Activated T-cell treated with anti-CD3 and anti-CD28 coated beads for 48 hours (primary cell): ENCODE measurements at regions not wholly inside any gene's neighbourhood (a gene's known extent, or its start where the extent isn't known, plus 50 kb on each side); places are given as distances from the start of the nearest gene placed in this dataset.
"Not testable (repeated sequence)": the region's sequence is repeated elsewhere in the genome, so short reads cannot be mapped to it uniquely, and the experiment has no call there.

Experiments used
- DNase-seq: peaks from one replicate; pipeline ENCODE4 v3.0.0-alpha.2; 2020; ENCODE audit warnings: low read depth

- no peak for DNase-seq
Observed at GRCh38 chr7:114364151-114364550, 50.5 kb upstream of the FOXP2 start.

DNA sequence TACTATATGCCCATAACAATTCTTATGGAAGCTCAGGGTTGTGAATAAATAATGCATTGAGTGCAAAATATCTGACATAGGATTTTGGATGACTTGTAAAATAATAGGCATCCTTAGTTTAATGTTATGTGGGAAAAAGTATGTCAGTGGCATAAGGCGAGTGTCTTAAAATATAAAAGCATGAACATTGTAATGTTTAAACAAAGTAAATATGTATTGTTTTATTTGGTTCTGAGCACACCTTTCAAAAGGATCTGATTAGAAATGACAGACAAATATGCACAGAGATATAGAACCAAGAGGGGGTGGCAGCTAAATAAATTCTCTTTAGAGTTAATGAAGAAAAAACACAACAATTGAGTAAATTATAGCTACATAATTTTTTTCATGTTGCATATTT, 51.3 kb upstream of the FOXP2 start:
- DNase-seq: no peak

- DNase-seq: no peak
Observed at GRCh38 chr7:114358911-114359310, 55.7 kb upstream of the FOXP2 start.

DNA sequence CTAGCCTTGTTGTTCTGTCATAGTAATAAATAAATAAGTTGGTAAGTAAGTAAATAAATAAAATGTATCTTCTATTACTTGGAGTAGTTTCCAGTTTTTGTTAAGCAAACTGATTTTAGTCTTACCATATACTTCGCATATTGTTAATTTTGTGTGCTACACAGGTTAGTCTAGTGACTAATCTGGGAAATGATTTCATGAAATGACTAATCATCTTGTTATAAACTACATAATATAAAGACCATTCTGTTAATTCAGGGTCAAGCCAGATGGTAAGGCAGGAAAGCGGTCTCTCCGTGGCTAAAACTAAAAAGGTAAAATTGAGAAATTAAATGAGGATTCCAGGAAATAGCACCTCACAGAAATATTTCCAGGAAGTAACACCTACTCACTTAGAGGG, 58.5 kb upstream of the FOXP2 start:
- DNase-seq: no peak

DNA sequence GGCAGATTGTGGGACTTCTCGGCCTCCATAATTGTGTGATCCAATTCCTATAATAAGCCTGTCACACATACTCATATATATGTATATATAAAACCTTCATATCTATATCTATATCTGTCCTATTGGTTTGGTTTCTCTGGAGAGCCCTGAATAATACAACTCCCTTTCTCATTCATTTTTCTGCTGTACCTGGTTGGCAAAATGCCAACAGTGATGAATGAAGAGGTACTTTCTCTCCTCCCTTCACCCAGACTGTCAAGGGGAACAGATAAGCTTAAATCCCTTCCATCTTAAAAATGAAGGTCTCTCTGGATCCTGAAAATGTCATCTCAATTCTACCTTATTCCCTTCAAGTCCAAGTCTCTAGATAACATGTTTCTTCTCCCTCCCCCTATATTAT, 60.3 kb upstream of the FOXP2 start:
- no peak for DNase-seq

DNA sequence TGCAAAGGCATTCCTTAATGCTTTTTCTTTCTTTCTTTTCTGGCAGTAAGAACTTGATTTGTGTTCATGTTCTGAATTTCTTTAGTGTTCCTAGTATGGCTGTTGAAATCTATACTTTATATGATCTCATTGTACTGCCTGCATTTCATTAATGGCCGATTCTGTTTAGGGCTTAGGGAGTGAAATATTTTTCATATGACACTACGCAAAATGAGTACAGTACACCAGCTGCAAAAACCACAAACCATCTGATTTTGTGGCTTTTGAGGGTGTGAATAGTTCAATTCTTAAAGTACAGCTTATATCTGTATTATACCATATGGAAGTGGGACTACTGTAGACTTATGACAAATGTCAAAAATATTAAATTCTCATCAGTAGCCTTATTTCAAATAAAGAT, 69.1 kb upstream of the FOXP2 start:
- no peak for DNase-seq

- no peak for DNase-seq
Observed at GRCh38 chr7:114343949-114344708, 70.5 kb upstream of the FOXP2 start.

DNA sequence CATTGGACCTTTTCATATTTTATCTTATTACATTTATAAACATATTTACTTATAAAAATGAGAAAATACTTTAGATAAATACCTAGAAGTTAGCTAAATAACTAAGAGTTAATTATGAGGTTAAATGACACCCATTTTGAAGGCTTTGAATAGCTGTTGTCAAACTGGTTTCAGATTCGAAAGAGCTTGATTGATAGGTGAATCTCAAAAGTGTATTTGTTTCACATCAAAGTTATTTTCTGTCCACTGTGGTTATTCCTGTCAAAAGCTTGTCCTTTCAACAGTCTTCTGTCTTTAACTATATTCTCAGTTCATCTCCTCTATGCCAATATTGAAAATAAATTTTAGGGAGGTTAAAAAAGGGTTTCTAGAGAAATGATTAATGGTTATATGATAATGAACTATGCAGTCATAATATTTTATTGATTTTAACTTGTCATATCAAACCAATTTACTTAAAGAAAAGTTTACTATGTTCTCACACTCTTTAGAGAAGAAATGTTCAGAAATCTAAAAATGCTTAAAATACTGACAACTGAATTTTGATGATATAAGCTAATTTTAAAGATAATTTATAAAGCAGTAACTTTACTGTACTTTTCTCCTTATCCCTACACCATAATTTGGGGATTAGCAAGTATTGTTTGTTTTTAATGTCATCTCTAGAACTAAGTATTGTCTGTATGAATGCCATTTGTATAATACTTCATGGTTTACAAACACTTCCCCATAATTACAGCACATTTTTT, 72.0 kb upstream of the FOXP2 start:
- DNase-seq: no peak

GRCh38 chr7:114341648-114342047, 73.0 kb upstream of the FOXP2 start:
- DNase-seq: no peak

DNA sequence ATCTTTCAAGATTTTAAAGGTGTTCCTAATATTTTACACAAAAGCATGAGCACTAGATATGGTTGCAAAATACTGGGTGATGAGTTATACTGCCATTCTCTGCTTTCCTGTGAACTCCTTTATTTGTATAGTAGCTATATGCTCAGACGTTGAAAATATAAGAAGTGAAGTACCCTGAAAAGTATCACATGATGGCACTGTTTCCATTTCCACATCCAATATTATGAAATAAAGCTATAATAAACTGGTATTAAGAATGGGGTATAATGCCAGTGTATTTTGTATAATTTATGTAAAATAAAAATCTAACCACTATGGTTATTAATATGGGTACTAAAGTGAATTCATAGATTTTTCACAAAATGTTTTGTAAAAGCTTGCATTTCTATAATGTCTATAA, 79.6 kb upstream of the FOXP2 start:
- no peak for DNase-seq

DNA sequence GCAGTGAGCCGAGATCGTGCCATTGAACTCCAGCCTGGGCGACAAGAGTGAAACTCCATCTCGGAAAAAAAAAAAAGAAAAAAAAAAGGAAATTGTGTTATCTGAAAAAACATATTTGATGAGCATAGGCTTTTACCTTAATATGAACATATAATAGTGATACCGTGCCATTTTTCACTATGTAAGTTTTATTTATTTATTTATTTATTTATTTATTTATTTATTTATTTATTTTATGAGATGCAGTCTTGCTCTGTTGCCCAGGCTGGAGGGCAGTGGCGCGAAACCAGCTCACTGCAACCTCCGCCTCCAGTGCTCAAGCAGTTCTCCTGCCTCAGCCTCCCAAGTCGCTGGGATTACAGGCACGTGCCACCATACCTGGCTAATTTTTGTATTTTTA, 85.2 kb upstream of the FOXP2 start:
- DNase-seq: not testable (repeated sequence)

DNA sequence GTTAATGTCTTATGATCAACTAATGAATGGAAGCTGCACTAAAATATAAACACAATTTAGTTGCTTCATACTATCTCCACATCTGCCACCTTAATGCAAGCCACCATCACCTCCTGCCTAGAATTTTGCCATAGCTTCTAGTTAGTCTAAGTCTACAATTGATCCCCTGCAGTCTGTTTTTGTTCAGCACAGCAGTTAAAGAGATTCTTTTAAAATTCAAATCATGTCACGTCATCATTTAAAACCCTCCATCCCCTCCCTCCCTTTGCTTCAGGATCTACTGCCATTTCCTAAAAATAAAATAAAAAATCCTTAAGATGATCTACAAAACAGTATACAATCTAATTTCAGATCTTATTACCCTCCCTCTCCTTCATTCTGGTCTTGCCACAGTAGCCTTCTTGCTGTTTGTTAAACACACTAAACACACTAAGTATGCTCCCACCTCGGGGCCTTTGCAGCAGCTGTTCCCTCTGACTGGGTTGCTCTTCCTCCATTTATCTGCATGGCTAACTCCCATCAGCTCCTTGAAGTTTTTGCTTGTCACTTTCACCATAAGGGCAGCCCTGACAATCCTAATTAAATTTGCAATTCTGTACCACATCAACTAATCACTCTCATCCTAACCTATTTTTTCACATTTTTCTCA, 97.0 kb upstream of the FOXP2 start:
- DNase-seq: no peak

DNA sequence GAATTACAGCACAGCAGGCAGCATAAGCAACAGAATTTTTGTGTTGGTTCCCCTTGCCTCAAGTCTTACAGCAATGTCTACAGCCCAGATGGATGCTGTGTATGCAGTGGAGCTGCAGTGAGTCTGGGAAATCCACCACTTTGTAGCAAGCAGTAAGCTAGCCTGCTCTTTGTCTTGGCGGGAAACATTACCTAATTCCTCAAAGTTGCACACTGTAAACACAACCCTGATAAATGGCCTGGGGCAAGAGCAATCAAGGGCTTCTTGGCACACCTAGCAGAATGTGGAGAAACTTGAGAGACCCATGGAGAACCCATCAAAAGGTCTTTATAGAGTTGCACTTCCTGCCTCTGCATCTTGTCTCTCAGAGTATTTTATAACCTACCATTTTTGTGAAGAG, 102.0 kb upstream of the FOXP2 start:
- no peak for DNase-seq

- no peak for DNase-seq
Observed at GRCh38 chr7:114310345-114311110, 104.1 kb upstream of the FOXP2 start.

DNA sequence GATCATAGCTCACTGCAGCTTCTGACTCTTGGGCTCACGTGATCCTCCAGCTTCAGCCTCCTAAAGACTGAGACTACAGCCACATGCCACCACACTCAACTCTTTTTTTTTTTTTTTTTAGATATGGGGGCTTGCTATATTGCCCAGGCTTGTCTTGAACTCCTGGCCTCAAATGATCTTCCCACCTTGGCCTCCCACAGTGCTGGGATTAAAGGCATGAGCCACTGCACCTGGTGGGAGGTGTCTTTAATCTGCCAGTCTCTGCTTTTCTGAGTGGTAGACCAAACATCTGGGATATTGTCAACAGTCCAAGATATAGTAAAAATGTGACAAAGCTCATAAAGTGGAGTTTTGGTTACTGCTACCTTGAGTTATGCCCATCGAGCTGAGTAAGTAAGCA, 104.9 kb upstream of the FOXP2 start:
- DNase-seq: no peak

DNA sequence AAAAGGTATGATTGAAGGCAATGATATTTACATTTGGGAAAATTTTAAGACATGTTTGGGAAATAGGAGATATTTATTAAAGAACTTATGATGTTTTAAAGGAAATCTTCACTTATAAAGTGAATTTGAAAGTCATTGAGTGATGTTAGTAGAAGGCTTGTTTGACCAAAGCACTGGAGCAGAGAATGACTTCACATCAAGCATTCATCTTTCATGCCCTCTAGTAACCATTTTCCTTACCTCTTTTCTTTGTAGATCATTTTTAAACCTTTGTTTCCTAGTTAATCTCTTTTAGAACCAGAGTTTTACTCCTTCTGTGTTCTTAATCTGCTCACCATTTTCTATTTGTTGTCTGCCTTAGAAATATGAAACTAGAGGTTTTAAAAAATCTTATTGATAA, 111.3 kb upstream of the FOXP2 start:
- no peak for DNase-seq

DNA sequence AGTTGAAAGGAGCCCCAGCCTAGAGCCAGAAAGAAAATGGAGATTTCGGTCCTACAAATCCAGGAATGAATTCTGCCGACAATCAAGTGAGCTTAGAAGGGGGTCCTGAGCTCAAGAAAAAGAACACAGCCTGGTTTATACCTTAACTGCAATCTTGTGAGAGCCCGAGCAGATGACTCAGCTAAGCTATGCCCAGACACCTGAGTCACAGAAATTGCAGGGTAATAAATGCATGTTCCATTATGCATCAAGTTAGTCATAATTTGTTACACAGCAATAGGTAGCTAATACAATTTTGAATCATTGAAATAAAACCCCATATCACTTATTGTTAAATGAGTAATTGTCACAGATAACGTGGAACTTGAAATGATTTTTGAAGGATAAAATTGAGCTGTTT, 111.8 kb upstream of the FOXP2 start:
- no peak for DNase-seq

GRCh38 chr7:114298011-114298410, 116.6 kb upstream of the FOXP2 start:
- DNase-seq: no peak

DNA sequence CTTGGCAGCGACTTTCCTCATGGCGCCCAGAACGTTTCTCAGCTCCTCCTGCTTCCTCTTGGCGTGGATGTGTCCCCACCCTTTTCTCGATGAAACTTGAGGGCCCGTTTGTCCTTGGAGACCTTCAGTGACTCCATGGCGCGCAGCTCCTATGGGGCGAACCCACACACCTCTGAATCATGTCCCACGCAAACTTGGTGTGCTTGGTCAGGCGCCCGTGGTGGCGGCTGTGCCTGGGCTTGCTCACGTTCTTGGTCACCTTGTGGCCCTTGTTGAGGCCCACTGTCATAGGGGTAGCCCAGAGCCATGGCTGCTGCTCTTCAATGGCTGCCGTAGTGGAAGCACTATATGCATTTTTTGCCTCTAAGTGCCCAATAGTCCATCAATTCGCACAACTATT, 117.5 kb upstream of the FOXP2 start:
- no peak for DNase-seq

GRCh38 chr7:114295522-114295921, 119.1 kb upstream of the FOXP2 start:
- DNase-seq: no peak

DNA sequence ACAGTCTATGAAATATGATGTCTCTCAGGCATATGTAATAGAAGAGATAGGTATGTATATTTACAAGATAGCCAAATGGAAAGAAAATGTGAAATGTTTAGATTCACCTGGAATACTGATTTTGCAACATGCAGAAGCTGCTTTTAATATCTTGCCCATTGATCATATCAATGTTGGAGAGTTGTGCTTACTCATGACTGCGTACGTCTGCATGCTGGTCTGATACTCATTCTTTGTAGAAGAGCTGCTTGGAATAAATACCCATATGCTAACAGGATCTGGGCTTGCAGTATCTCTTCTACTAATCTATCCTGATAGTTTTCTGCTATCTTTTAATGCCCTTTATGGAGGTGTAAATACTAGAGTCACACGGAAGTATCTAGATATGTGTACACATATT, 120.6 kb upstream of the FOXP2 start:
- DNase-seq: no peak

DNA sequence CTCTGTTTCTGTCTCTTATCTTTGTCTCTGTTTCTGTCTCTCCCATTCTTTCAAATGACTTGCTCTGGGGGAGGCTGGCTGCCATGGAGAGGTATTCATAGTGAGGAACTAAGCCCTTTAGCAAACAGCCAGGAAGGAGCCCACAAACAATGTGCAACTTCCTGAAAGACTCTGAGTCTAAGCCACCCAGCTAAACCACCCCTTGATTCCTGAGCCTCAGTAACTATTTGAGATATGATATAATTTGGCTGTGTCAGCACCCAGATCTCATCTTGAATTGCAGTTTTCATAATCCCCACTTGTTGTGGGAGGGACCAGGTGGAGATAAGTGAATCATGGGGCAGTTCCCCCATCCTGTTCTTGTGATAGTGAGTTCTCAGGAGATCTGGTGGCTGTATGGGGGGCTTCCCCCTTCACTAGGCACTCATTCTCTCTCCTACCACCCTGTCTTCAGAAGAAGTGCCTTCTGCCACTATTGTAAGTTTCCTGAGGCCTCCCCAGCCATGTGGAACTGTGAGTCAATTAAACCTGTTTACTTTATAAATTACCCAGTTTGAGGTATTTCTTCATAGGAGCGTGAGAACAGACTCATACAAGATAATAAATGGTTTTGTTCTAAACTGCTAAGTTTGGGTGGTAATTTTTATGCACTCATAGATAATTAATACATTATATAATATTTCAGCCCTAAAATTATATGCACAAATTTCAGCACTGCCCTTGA, 121.2 kb upstream of the FOXP2 start:
- DNase-seq: no peak
